ENCODE measurements at regions not wholly inside any gene's neighbourhood (a gene's known extent, or its start where the extent isn't known, plus 50 kb on each side); places are given as distances from the start of the nearest gene placed in this dataset.

DNA sequence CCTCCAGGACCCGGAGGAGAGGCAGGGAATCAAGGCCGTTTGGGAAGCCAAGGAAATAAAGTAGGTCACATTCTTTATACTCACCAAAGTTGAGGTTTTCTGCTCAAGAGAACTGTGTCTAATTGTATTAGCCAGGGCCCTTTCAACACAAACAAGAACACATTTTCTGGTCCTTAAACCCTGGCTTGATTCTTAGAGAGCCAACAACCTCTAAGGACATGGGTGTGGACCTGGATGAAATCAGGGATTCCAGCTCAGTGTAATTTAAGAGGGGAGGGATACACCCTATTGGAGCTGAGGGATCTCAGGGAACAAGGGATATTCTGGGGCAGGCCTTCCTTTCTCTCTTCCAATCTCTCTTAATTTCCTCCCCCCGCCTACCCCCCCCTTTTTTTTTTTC, 104.8 kb downstream of the COL6A6 start:
- Mint-ChIP-seq H3K4me3 (no peak overlapping the region), H3K4me1 (no peaks in the 10 kb centered on the region), H3K9me3 (peaks cover 2% of the 10 kb centered on the region), H3K27me3 (peaks cover 2% of the 10 kb centered on the region), H3K27ac (no peak overlapping the region), H3K36me3 (no peaks in the 10 kb centered on the region)
- no peak for ATAC-seq (ENCODE audit: low read depth)
- POLR2A ChIA-PET = no interaction called here
- DNase-seq = no peak

DNA sequence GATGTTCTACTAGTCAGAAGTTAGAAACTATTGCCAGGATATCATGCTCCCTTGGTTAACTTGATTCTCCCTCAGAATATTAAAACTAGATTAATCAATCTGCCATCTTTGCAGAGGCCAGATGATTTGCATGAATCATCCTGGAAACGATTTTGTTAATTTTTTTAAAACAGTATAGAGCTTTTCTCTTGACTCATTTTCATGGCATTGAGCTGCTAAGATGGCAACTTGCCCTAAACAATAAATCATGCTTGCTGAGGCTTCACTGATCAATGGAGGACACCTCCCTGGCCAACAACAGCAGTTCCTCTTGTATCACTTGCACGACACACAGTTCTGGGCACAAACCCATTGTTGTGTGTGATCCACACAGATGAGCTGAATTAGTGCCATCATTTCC, 109.1 kb downstream of the COL6A6 start:
- Mint-ChIP-seq H3K27me3 (peaks cover 2% of the 10 kb centered on the region), H3K9me3 (peaks cover 2% of the 10 kb centered on the region), H3K4me1 (no peaks in the 10 kb centered on the region), H3K36me3 (no peaks in the 10 kb centered on the region), H3K27ac (no peak overlapping the region), H3K4me3 (no peak overlapping the region)
- POLR2A ChIA-PET = no interaction called here
- ATAC-seq (ENCODE audit: low read depth) = no peak
- DNase-seq = no peak

GRCh38 chr3:130627143-130627855, 110.3 kb downstream of the COL6A6 start:
- H3K36me3 Mint-ChIP-seq = no peaks in the 10 kb centered on the region
- no peak overlapping the region for H3K4me3 Mint-ChIP-seq
- DNase-seq = no peak
- H3K27ac Mint-ChIP-seq = no peak overlapping the region
- ATAC-seq (ENCODE audit: low read depth) = no peak
- H3K9me3 Mint-ChIP-seq = peaks cover 2% of the 10 kb centered on the region
- H3K4me1 Mint-ChIP-seq = no peaks in the 10 kb centered on the region
- POLR2A ChIA-PET = no interaction called here
- H3K27me3 Mint-ChIP-seq = peaks cover 2% of the 10 kb centered on the region

DNA sequence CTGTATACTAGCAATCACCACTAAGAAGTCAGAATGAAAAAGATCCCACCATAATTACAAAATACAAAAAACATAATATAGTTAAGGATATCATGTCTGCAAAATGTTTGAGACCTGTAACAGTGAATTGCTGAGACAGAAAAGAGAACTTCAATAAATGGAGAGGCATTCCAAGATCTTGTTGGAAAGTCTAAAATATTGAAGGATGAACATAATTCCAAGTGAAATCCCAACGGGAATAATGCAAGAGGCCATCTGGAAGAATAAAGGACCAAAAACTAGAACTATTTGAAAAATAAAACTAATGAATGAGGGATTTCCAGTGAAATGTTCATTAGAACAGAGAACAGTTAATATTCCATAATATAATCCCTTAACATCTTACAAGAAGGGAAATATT, 110.9 kb downstream of the COL6A6 start:
- peaks cover 2% of the 10 kb centered on the region for H3K9me3 Mint-ChIP-seq
- no peak overlapping the region for H3K4me3 Mint-ChIP-seq
- no peak for DNase-seq
- H3K27ac Mint-ChIP-seq = no peak overlapping the region
- peaks cover 2% of the 10 kb centered on the region for H3K27me3 Mint-ChIP-seq
- H3K36me3 Mint-ChIP-seq = no peaks in the 10 kb centered on the region
- H3K4me1 Mint-ChIP-seq = no peaks in the 10 kb centered on the region
- POLR2A ChIA-PET = no interaction called here
- no peak for ATAC-seq (ENCODE audit: low read depth)
